ENCODE measurements at regions not wholly inside any gene's neighbourhood (a gene's known extent, or its start where the extent isn't known, plus 50 kb on each side); places are given as distances from the start of the nearest gene placed in this dataset.
"Not testable (repeated sequence)": the region's sequence is repeated elsewhere in the genome, so short reads cannot be mapped to it uniquely, and the experiment has no call there.

DNA sequence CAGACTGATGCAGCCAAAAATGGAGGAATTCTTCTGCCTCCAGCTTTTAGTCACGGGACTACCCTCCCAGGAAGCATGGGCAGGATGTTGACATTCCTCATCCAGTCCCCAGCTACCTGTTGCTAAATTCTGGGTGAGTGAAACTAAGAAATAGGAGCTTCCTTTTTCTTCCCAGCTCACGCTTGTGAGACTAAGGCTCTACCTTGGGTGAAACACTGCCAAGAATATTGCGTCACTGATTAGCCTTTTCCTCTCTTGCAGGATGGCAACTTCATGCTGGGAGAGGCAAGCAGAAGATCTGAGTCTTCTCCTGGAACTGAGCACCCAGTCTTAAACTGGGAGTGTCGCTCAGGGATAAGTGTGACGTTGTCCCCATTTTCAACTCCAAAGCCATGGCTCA, 59.7 kb downstream of the RNU2-63P start:
- not testable (repeated sequence) for DNase-seq (ENCODE audit: low read depth); H3K4me1 ChIP-seq (ENCODE audit: control insufficient read depth, insufficient read depth, low read length); H3K9me3 ChIP-seq (ENCODE audit: control insufficient read depth, low read length); H3K9ac ChIP-seq (ENCODE audit: low read length); H3K36me3 ChIP-seq (ENCODE audit: control insufficient read depth, insufficient read depth, low read length, severe bottlenecking); H3K4me3 ChIP-seq (ENCODE audit: low read length); H3K27me3 ChIP-seq (replicated peaks; ENCODE audit: control insufficient read depth, insufficient read depth, low read length)

DNA sequence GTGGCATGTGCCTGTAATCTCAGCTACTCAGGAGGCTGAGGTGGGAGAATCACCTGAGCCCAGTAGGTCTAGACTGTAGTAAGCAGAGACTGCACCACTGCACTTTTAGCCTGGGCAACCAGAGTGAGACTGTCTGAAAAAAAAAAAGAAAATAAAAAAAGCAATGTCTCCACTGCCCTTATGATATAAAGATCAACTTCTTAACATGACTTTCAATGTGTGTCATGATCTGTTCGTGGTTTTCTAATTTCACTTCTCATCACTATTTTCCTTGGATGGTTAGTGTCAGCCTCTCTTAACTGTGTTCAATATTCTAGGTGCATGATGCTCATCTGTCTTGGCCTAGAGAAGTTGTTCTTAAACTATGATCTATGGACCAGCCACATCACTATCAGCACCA, 67.3 kb downstream of the RNU2-63P start:
- not testable (repeated sequence) for H3K4me1 ChIP-seq (ENCODE audit: control insufficient read depth, insufficient read depth, low read length); H3K27me3 ChIP-seq (replicated peaks; ENCODE audit: control insufficient read depth, insufficient read depth, low read length)

DNA sequence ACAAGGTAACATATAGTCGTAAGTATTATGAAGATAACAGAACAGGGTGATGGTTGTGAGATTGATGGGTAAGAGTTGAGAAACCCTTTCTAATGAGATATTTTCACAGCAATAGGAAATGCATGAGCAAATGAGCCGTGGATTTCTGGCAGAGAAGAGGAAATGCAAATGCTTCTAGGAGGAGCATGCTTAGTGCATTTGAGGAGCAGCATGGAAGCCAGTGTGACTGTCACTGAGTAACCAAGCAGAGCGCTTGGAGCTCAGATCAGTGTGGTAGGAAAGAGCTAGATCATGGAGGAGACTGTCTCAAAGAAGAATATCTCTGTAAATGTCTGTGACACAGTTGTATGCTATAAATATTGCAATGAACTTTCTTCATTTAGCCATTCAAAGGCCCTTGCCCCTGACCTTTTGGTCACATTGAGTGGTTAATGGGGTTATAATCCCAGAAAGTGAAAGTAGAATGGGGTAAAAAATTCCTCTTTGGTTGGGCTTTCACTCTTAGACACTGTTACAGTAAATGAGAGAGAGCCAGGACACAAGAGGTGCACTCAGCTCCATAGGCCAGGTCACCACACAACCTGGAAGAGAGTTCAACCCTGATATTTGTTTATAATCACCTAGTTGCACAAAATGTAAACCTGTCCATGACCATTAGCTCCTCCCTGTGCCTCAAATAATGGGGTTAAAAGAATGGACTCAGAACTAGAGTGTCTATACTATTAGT, 69.5 kb downstream of the RNU2-63P start:
- H3K9ac ChIP-seq (ENCODE audit: low read length); H3K27me3 ChIP-seq (replicated peaks; ENCODE audit: control insufficient read depth, insufficient read depth, low read length); H3K4me1 ChIP-seq (ENCODE audit: control insufficient read depth, insufficient read depth, low read length); DNase-seq (ENCODE audit: low read depth); H3K9me3 ChIP-seq (ENCODE audit: control insufficient read depth, low read length); H3K36me3 ChIP-seq (ENCODE audit: control insufficient read depth, insufficient read depth, low read length, severe bottlenecking); H3K4me3 ChIP-seq (ENCODE audit: low read length): not testable (repeated sequence)

More for the DNA sequence above, 67.3 kb downstream of the RNU2-63P start:
- not testable (repeated sequence) for H3K36me3 ChIP-seq (ENCODE audit: control insufficient read depth, insufficient read depth, low read length, severe bottlenecking); H3K9ac ChIP-seq (ENCODE audit: low read length); DNase-seq (ENCODE audit: low read depth); H3K9me3 ChIP-seq (ENCODE audit: control insufficient read depth, low read length); H3K4me3 ChIP-seq (ENCODE audit: low read length)

DNA sequence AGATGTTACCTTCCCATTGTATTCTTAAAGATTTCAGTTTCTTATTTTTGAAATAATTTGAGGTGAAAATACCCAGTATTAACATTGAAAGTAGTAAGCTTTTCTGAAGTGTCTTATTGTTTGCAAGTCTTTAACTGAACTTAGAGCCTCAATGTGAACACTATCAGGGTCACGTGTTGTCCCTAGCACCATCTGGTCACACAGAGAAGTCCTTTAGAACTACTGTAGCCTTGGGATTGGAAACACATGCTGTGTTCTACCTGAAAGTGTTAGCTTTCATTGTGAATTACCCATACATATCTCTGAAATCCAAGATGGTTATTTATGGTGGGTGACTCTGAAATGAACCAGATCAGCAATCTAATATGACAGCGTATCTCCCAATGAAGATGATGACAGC, 77.0 kb downstream of the RNU2-63P start:
- H3K4me3 ChIP-seq (ENCODE audit: low read length); H3K9ac ChIP-seq (ENCODE audit: low read length); DNase-seq (ENCODE audit: low read depth); H3K36me3 ChIP-seq (ENCODE audit: control insufficient read depth, insufficient read depth, low read length, severe bottlenecking); H3K27me3 ChIP-seq (replicated peaks; ENCODE audit: control insufficient read depth, insufficient read depth, low read length); H3K4me1 ChIP-seq (ENCODE audit: control insufficient read depth, insufficient read depth, low read length); H3K9me3 ChIP-seq (ENCODE audit: control insufficient read depth, low read length): not testable (repeated sequence)

DNA sequence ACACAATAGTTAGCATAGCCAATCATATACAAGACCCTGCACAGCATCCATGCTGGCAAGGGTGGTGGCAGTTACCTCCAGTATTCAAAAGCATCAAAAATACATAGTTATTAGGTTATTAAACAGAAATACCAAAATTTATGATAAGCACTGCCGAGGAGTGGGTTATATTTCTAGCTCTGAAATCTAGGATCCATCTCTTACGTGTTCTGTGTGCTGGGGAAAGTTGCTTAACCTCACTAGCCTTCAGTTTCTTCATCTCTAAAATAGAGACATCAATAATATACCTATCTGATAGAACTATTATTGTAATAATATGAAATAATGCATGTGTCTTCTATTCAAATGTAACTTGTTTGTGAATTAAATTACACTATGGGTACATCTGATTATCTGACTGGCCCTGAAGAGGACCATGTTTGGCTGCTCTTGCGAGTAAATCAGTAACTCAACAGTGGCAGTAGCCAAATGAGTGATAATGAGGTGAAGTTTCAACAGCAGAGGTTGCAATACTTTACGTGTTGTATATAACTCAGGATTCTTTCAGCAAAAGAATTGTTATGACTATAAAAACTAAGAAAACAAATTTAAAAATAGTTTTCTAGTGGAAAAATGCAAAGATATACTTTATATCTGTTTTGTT, 93.5 kb upstream of the RGPD2 start:
- H3K4me3 ChIP-seq (ENCODE audit: low read length); H3K9me3 ChIP-seq (ENCODE audit: control insufficient read depth, low read length); H3K36me3 ChIP-seq (ENCODE audit: control insufficient read depth, insufficient read depth, low read length, severe bottlenecking); H3K4me1 ChIP-seq (ENCODE audit: control insufficient read depth, insufficient read depth, low read length); H3K27me3 ChIP-seq (replicated peaks; ENCODE audit: control insufficient read depth, insufficient read depth, low read length); H3K9ac ChIP-seq (ENCODE audit: low read length); DNase-seq (ENCODE audit: low read depth): not testable (repeated sequence)

DNA sequence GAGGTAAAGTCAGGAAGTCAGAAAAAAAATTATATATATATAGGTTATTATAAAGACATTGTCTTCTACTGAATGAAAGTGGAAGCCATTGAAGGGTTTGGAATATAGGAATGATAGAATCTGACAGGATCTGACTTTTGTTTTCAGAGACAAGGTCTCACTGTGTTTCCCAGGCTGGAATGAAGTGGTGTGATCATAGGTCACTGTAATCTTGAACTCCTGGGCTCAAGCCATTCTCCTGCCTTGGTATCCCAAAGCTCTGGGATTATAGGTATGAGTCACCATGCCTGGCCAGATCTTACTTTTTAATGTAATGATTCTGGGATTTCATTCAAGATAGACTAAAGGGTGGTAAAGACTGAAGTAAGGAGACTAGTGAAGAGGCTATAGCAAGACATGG, 91.6 kb upstream of the RGPD2 start:
- H3K27me3 ChIP-seq (replicated peaks; ENCODE audit: control insufficient read depth, insufficient read depth, low read length); H3K4me3 ChIP-seq (ENCODE audit: low read length); DNase-seq (ENCODE audit: low read depth); H3K4me1 ChIP-seq (ENCODE audit: control insufficient read depth, insufficient read depth, low read length); H3K9me3 ChIP-seq (ENCODE audit: control insufficient read depth, low read length); H3K9ac ChIP-seq (ENCODE audit: low read length); H3K36me3 ChIP-seq (ENCODE audit: control insufficient read depth, insufficient read depth, low read length, severe bottlenecking): not testable (repeated sequence)

DNA sequence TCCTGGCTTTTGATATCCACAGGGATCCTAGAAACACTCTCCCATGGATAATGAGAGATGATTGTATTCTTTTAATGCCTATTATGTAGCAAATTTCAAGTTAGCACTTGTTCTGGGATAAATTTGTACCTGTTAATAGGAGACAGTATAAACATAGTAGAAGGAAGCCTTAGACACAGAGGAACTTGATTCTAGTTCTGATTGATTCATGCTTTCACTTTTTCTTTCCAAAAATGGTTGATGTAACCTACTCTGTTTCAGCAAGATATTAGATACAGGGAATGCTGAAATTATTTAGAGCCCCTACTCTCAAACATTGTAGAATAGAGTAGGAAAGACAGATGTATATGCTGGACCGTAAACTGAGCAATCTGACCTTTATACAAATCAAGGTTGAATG, 85.3 kb upstream of the RGPD2 start:
- not testable (repeated sequence) for H3K9ac ChIP-seq (ENCODE audit: low read length); H3K4me1 ChIP-seq (ENCODE audit: control insufficient read depth, insufficient read depth, low read length)

DNA sequence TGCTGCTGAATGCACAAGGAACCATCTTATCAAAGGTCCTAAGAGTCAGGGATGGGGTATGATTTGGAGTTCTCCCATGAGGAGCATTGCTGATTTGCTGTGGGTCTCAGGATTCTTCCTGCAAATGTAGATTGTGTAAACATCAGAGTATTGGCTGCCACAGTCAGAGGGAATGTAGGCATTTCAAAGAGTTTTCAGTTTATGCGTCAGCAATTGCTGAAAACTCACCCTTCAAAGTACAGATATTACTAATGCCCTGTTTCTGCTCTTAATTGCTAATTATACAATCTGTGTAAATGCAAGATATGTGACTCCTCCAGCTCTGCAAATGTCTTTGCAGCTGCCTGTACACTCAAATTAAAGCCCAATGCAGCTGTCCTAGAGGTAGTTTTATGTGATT, 83.4 kb upstream of the RGPD2 start:
- H3K4me3 ChIP-seq (ENCODE audit: low read length); H3K9me3 ChIP-seq (ENCODE audit: control insufficient read depth, low read length); H3K4me1 ChIP-seq (ENCODE audit: control insufficient read depth, insufficient read depth, low read length); H3K9ac ChIP-seq (ENCODE audit: low read length); DNase-seq (ENCODE audit: low read depth); H3K36me3 ChIP-seq (ENCODE audit: control insufficient read depth, insufficient read depth, low read length, severe bottlenecking); H3K27me3 ChIP-seq (replicated peaks; ENCODE audit: control insufficient read depth, insufficient read depth, low read length): not testable (repeated sequence)

More for the DNA sequence above, 85.3 kb upstream of the RGPD2 start:
- not testable (repeated sequence) for H3K36me3 ChIP-seq (ENCODE audit: control insufficient read depth, insufficient read depth, low read length, severe bottlenecking); DNase-seq (ENCODE audit: low read depth); H3K4me3 ChIP-seq (ENCODE audit: low read length); H3K9me3 ChIP-seq (ENCODE audit: control insufficient read depth, low read length); H3K27me3 ChIP-seq (replicated peaks; ENCODE audit: control insufficient read depth, insufficient read depth, low read length)

DNA sequence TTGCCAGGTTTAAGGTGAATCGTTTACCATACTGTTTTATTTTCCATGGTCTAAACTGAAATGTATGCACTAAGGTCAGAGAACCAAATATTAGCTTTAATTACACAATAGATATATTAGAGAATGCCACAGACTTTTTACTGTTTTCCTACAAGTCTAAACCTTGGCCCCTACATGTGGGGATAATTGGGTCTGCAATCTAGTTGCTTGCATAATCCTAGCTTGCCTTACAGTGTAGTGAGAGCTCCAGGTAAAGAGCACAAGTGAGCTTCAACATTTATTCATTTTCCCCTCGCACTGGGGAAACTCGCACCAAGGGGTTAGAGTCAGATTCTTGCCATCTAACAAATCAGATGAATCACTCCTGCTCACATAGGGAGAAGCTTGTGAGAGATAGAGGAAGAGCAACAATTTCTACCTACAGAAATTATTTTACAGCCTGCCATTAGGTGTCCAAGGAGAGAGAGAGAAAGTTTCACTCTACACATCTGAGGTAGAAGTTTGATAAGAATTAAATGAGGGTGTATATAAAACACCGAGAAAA, 82.0 kb upstream of the RGPD2 start:
- H3K4me1 ChIP-seq (ENCODE audit: control insufficient read depth, insufficient read depth, low read length); H3K9ac ChIP-seq (ENCODE audit: low read length); H3K4me3 ChIP-seq (ENCODE audit: low read length); DNase-seq (ENCODE audit: low read depth); H3K27me3 ChIP-seq (replicated peaks; ENCODE audit: control insufficient read depth, insufficient read depth, low read length); H3K36me3 ChIP-seq (ENCODE audit: control insufficient read depth, insufficient read depth, low read length, severe bottlenecking); H3K9me3 ChIP-seq (ENCODE audit: control insufficient read depth, low read length): not testable (repeated sequence)

DNA sequence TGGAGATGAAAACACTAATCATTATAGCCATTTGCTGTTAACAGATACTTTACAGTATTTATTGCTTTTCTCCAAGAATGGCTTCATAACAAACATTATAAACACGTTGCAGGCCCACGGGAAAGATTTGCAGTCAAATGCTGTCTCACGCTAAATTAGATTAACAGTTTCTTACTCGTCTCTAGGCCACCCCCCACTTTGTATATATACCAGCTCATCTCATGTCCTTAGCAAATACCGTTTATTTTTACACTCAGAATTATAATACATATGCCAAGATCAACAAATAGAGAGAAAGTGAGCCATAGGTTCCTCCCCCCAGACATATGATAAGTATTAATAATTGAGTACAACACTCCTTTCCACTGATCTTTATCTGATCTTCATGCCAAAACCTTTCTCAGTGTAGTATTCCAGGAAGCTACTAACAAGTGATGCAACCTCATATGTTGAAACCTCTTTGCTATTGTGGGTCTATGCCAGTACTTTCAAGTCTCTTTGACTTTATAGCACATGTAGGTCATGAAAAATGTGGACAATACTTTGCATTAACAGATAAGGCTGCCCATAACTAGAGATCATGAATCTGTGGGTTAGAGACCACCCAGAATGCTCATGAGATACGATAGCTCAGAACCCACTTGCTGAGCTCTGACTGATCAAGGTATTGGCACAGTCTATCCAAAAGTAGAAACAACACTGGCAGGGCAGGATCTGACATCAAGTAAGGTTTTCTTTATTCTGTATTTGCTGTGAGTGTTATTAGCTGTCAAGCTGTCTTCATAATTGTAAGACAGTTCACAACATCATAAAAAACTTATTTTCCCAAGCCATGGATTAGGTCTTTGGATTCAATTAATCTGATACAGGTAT, 77.9 kb upstream of the RGPD2 start:
- not testable (repeated sequence) for H3K9ac ChIP-seq (ENCODE audit: low read length); H3K36me3 ChIP-seq (ENCODE audit: control insufficient read depth, insufficient read depth, low read length, severe bottlenecking); H3K4me1 ChIP-seq (ENCODE audit: control insufficient read depth, insufficient read depth, low read length); H3K9me3 ChIP-seq (ENCODE audit: control insufficient read depth, low read length); H3K27me3 ChIP-seq (replicated peaks; ENCODE audit: control insufficient read depth, insufficient read depth, low read length); H3K4me3 ChIP-seq (ENCODE audit: low read length)
- DNase-seq (ENCODE audit: low read depth), result peak; percentile 42

DNA sequence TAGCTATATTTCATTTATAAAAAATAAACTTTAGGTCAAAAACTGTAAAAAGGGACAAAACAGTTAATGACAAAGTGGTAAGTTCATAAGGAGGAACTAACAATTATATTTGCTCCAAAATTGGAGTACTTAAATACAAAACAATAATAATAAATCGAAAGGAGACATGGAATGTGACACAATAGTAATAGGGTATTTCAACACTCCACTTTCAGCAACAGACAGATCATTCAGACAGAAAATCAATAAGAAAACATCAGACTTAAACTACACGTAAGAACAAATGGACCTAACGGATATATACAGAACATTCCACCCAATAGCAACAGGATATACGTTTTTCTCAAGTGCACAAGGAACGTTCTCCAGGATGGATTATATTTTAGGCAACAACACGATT, 58.1 kb upstream of the RGPD2 start:
- not testable (repeated sequence) for H3K9me3 ChIP-seq (ENCODE audit: control insufficient read depth, low read length); DNase-seq (ENCODE audit: low read depth)

More for the DNA sequence above, 58.1 kb upstream of the RGPD2 start:
- not testable (repeated sequence) for H3K27me3 ChIP-seq (replicated peaks; ENCODE audit: control insufficient read depth, insufficient read depth, low read length); H3K9ac ChIP-seq (ENCODE audit: low read length); H3K36me3 ChIP-seq (ENCODE audit: control insufficient read depth, insufficient read depth, low read length, severe bottlenecking); H3K4me3 ChIP-seq (ENCODE audit: low read length); H3K4me1 ChIP-seq (ENCODE audit: control insufficient read depth, insufficient read depth, low read length)
